ENCODE measurements at regions not wholly inside any gene's neighbourhood (a gene's known extent, or its start where the extent isn't known, plus 50 kb on each side); places are given as distances from the start of the nearest gene placed in this dataset.

DNA sequence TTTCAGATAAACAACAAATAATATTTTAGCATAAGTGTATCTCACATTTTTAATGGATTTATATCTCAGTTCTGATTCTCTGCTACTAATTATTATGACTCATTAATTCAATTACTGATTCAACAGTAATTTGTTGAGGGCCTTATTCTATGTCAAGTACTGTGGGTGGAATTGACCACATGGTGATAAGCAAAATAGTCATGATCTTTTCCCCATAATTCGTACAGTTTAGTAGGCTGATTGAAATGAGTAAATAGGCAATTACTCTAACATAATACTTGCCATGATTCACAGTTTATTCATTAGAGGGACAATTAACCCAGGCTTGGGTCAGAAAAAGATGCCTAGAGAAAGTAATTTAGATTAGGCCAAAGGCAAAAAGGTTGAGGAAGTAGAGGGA is 60.9 kb upstream of the SLC4A7 start:
- H3K23me2 ChIP-seq (ENCODE audit: insufficient read length, low read depth, low read length, poor library complexity, severe bottlenecking): no peaks in the 10 kb centered on the region
- no peaks in the 10 kb centered on the region for H4K20me1 ChIP-seq (ENCODE audit: control insufficient read depth, insufficient read depth, insufficient read length)
- DNase-seq: no peak
- no peak overlapping the region for H2BK12ac ChIP-seq (ENCODE audit: insufficient read length, low read depth, low read length)
- no CpG with 5 or more reads among the region's 1 CpG for WGBS (ENCODE audit: extremely low coverage, insufficient read length, low lambda C conversion rate)
- no peak overlapping the region for H4K8ac ChIP-seq (replicated peaks; ENCODE audit: insufficient read length, low read depth, low read length)
- H3K27me3 ChIP-seq (ENCODE audit: insufficient read depth, low read length): no peaks in the 10 kb centered on the region
- no peak overlapping the region for H3K23ac ChIP-seq (ENCODE audit: insufficient read length, low read depth, low read length)
- Mint-ChIP-seq H3K36me3 (ENCODE audit: insufficient read depth in 1 of 3, low read depth in 3 of 3) (no peaks in the 10 kb centered on the region; a peak in 1 of 7 replicates), H3K27me3 (ENCODE audit: low read depth) (no peaks in the 10 kb centered on the region; the same call in 1 of the 2 replicates), H3K9me3 (peaks cover 0 to 3% of the 10 kb centered on the region in 2 experiments; a peak in 2 of 5 replicates), H3K4me3 (no peak overlapping the region), H3K27ac (peak overlapping the region; percentile 1 to 41 (median 24); a peak in 3 of 7 replicates), H3K4me1 (peaks cover 25 to 29% of the 10 kb centered on the region in 2 experiments)
- no peak overlapping the region for H3K18ac ChIP-seq (ENCODE audit: insufficient read length, low read depth, low read length)
- no peak overlapping the region for H2BK15ac ChIP-seq (ENCODE audit: low read depth, low read length)
- no peak overlapping the region for H3K4ac ChIP-seq (ENCODE audit: low read depth, low read length)
- no peak overlapping the region for H2BK20ac ChIP-seq (ENCODE audit: low read depth, low read length, poor library complexity, severe bottlenecking)
- H3K4me1 ChIP-seq (ENCODE audit: insufficient read depth, low read length): peaks cover 6% of the 10 kb centered on the region; the same call in 1 of the 2 replicates
- H3K79me1 ChIP-seq (ENCODE audit: insufficient read depth, low read depth, low read length, poor library complexity, severe bottlenecking): no peaks in the 10 kb centered on the region
- no peak overlapping the region for H3K14ac ChIP-seq (ENCODE audit: insufficient read depth, low read length)
- TF ChIP-seq, protein P1, sequence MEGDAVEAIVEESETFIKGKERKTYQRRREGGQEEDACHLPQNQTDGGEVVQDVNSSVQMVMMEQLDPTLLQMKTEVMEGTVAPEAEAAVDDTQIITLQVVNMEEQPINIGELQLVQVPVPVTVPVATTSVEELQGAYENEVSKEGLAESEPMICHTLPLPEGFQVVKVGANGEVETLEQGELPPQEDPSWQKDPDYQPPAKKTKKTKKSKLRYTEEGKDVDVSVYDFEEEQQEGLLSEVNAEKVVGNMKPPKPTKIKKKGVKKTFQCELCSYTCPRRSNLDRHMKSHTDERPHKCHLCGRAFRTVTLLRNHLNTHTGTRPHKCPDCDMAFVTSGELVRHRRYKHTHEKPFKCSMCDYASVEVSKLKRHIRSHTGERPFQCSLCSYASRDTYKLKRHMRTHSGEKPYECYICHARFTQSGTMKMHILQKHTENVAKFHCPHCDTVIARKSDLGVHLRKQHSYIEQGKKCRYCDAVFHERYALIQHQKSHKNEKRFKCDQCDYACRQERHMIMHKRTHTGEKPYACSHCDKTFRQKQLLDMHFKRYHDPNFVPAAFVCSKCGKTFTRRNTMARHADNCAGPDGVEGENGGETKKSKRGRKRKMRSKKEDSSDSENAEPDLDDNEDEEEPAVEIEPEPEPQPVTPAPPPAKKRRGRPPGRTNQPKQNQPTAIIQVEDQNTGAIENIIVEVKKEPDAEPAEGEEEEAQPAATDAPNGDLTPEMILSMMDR (conservative IDR thresholded peaks at IDR 0.05): no peak
- no peak overlapping the region for H3T11ph ChIP-seq (ENCODE audit: low read length)
- no peak overlapping the region for H3K27ac ChIP-seq (ENCODE audit: insufficient read length, low read depth, low read length)
- H3K9me3 ChIP-seq (ENCODE audit: control insufficient read depth, low read depth, low read length): no peaks in the 10 kb centered on the region
- no peak overlapping the region for H3K4me2 ChIP-seq (ENCODE audit: insufficient read depth, insufficient read length, low read length)
- H2BK120ac ChIP-seq (ENCODE audit: low read depth, low read length, poor library complexity, severe bottlenecking): no peak overlapping the region
- no peaks in the 10 kb centered on the region for H3K79me2 ChIP-seq (ENCODE audit: insufficient read depth, low read length)
- H4K5ac ChIP-seq (ENCODE audit: insufficient read length, low read depth, low read length): no peak overlapping the region
- no peak overlapping the region for H2BK5ac ChIP-seq (ENCODE audit: insufficient read length, low read length)
- no peak overlapping the region for H2AFZ ChIP-seq (ENCODE audit: low read length)
- H3K56ac ChIP-seq (ENCODE audit: insufficient read length, low read depth, low read length): no peak overlapping the region
- H4K91ac ChIP-seq (ENCODE audit: insufficient read length, low read depth, low read length): no peak overlapping the region
- no peak overlapping the region for H2AK5ac ChIP-seq (ENCODE audit: insufficient read length, low read length)
- no peak overlapping the region for H3K9ac ChIP-seq (ENCODE audit: extremely low read depth, insufficient read length, low read length)
